B cell (primary cell): ENCODE measurements at regions not wholly inside any gene's neighbourhood (a gene's known extent, or its start where the extent isn't known, plus 50 kb on each side); places are given as distances from the start of the nearest gene placed in this dataset.

ENCODE experiments used
- ATAC-seq: fragments of 200-7000 bp; cut with Tn5 transposase; one replicate; pipeline ENCODE4 v1.10.0; 2021; ENCODE audit warnings: low read depth, mild to moderate bottlenecking, moderate number of reproducible peaks, moderate library complexity
- CTCF ChIA-PET: fragments of 350-600 bp; sonication (Branson Sonifier 250); formaldehyde crosslinking; loops from one replicate; lab custom pipeline; 2021; ENCODE audit warnings: antibody characterized with exemption, inconsistent platforms; lab: Charles Lee
- POLR2A ChIA-PET: fragments of 350-600 bp; sonication (Branson Sonifier 250); formaldehyde crosslinking; loops from one replicate; lab custom pipeline; 2021; ENCODE audit warnings: antibody characterized with exemption; lab: Charles Lee
- DNase-seq: peaks from one replicate; pipeline ENCODE4 v3.0.0; 2013
- H2AFZ ChIP-seq: 2 replicates; pipeline ENCODE4 v1.6.1; 2012; ENCODE audit warnings: mild to moderate bottlenecking, low read depth, low read length; ENCODE audit not compliant: insufficient read depth, poor library complexity, severe bottlenecking
- H3K27ac ChIP-seq, 2 donors: 1 replicate in 1 of 2; 2 replicates in 1 of 2; pipeline ENCODE4 v1.5.1; 2012 to 2013; ENCODE audit warnings: low read length in 2 of 2, mild to moderate bottlenecking in 2 of 2, moderate library complexity in 1 of 2
- H3K27me3 ChIP-seq, 4 experiments: fragments of 200-600 bp in 1 of 4; sonication (generic) in 1 of 4; replicated peaks in 1 of 4; 1 replicate in 2 of 4; 2 replicates in 2 of 4; pipeline versions ENCODE4 v1.6.1 to v1.7.0; 2013 to 2016; ENCODE audit warnings: low read length in 3 of 4, mild to moderate bottlenecking in 2 of 4, mixed read lengths in 1 of 4, moderate library complexity in 1 of 4; ENCODE audit not compliant: insufficient read depth in 4 of 4, control insufficient read depth in 3 of 4; ENCODE audit errors: control extremely low read depth in 1 of 4
- H3K36me3 ChIP-seq, 2 experiments: replicated peaks in 1 of 2; 1 replicate in 1 of 2; 2 replicates in 1 of 2; pipeline versions ENCODE4 v1.6.1 to v1.7.1; 2013; ENCODE audit warnings: low read length in 1 of 2; ENCODE audit not compliant: insufficient read depth in 2 of 2, control insufficient read depth in 1 of 2; ENCODE audit errors: control extremely low read depth in 1 of 2, extremely low read depth in 1 of 2
- H3K4me1 ChIP-seq, 2 donors: fragments of 200-600 bp in 1 of 2; sonication (generic) in 1 of 2; 1 replicate in 1 of 2; 2 replicates in 1 of 2; pipeline versions ENCODE4 v1.5.1 to v1.6.1; 2013 to 2017; ENCODE audit warnings: low read length in 2 of 2; ENCODE audit not compliant: control insufficient read depth in 2 of 2, insufficient read depth in 2 of 2
- H3K4me2 ChIP-seq: replicated peaks from 2 replicates; pipeline ENCODE3; 2012; ENCODE audit warnings: mild to moderate bottlenecking, low read depth, low read length; ENCODE audit not compliant: poor library complexity, severe bottlenecking
- H3K4me3 ChIP-seq, 5 experiments: fragments of 200-600 bp in 1 of 5; sonication (generic) in 1 of 5; 1 replicate in 3 of 5; 2 replicates in 2 of 5; pipeline versions ENCODE4 v1.5.1 to v1.7.0; 2011 to 2016; ENCODE audit warnings: low read length in 4 of 5, mild to moderate bottlenecking in 4 of 5, low read depth in 2 of 5, control low read depth in 1 of 5, moderate library complexity in 1 of 5; ENCODE audit not compliant: insufficient read depth in 1 of 5; ENCODE audit errors: control extremely low read depth in 1 of 5, extremely low read depth in 1 of 5
- H3K79me2 ChIP-seq: fragments of 200-600 bp; sonication (generic); one replicate; pipeline ENCODE4 v1.6.0; 2016; ENCODE audit warnings: low read length; ENCODE audit not compliant: control insufficient read depth, insufficient read depth
- H3K9ac ChIP-seq: fragments of 200-600 bp; sonication (generic); 2 replicates; pipeline ENCODE4 v1.6.1; 2017; ENCODE audit warnings: mild to moderate bottlenecking, low read length, moderate library complexity
- H3K9me3 ChIP-seq, 3 donors: one replicate each; pipeline versions ENCODE4 v1.6.1 to v1.7.1; 2013; ENCODE audit warnings: low read length in 2 of 3; ENCODE audit not compliant: control insufficient read depth in 2 of 3, insufficient read depth in 1 of 3; ENCODE audit errors: control extremely low read depth in 1 of 3
- H4K20me1 ChIP-seq: 2 replicates; pipeline ENCODE4 v1.6.0; 2012; ENCODE audit warnings: mild to moderate bottlenecking, low read length; ENCODE audit not compliant: insufficient read depth, control insufficient read depth, poor library complexity, severe bottlenecking
- H3K27ac Mint-ChIP-seq: one replicate; pipeline ENCODE4 v1.8.0; 2021; ENCODE audit warnings: mixed read lengths
- H3K27me3 Mint-ChIP-seq: one replicate; pipeline ENCODE4 v1.8.0; 2021; ENCODE audit warnings: mixed read lengths
- H3K4me1 Mint-ChIP-seq: one replicate; pipeline ENCODE4 v1.8.0; 2021; ENCODE audit warnings: mixed read lengths
- H3K4me3 Mint-ChIP-seq: one replicate; pipeline ENCODE4 v1.8.0; 2021; ENCODE audit warnings: mixed read lengths
- H3K9me3 Mint-ChIP-seq: one replicate; pipeline ENCODE4 v1.8.0; 2022; ENCODE audit warnings: mixed read lengths; ENCODE audit not compliant: insufficient read depth
- EZH2 ChIP-seq: IDR thresholded peaks from 2 replicates; pipeline ENCODE4 v1.6.1; 2012; ENCODE audit warnings: borderline replicate concordance, low read depth, mild to moderate bottlenecking, moderate library complexity, low read length; ENCODE audit not compliant: insufficient read depth, poor library complexity, severe bottlenecking
- WGBS: methylation state at CpG from one replicate; pipeline ENCODE4 v1.1.5; 2013; ENCODE audit warnings: missing lambda C conversion rate; ENCODE audit not compliant: insufficient coverage; 5-methylcytosine and 5-hydroxymethylcytosine counted together
- intact Hi-C: fragments of 100-400 bp; cut with micrococcal nuclease; formaldehyde crosslinking; loops from one replicate; pipeline ENCODE4 v1.10.0; 2022
- TF ChIP-seq, protein P1 (sequence below): fragments of 200-600 bp; IDR thresholded peaks from one replicate; pipeline ENCODE4 v1.8.0; 2022; ENCODE audit warnings: antibody characterized with exemption, mild to moderate bottlenecking

GRCh38 chr14:71225113-71225512 lies 317.9 kb downstream of the PCNX1 start:
- CTCF ChIA-PET, result no interaction called here
- Mint-ChIP-seq H3K27me3 (peaks cover 5% of the 10 kb centered on the region), H3K4me3 (no peak overlapping the region), H3K9me3 (no peaks in the 10 kb centered on the region), H3K4me1 (no peaks in the 10 kb centered on the region), H3K27ac (no peak overlapping the region)
- TF ChIP-seq, protein P1, sequence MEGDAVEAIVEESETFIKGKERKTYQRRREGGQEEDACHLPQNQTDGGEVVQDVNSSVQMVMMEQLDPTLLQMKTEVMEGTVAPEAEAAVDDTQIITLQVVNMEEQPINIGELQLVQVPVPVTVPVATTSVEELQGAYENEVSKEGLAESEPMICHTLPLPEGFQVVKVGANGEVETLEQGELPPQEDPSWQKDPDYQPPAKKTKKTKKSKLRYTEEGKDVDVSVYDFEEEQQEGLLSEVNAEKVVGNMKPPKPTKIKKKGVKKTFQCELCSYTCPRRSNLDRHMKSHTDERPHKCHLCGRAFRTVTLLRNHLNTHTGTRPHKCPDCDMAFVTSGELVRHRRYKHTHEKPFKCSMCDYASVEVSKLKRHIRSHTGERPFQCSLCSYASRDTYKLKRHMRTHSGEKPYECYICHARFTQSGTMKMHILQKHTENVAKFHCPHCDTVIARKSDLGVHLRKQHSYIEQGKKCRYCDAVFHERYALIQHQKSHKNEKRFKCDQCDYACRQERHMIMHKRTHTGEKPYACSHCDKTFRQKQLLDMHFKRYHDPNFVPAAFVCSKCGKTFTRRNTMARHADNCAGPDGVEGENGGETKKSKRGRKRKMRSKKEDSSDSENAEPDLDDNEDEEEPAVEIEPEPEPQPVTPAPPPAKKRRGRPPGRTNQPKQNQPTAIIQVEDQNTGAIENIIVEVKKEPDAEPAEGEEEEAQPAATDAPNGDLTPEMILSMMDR, result no peak
- no peak for TF ChIP-seq EZH2
- Histone ChIP-seq H3K36me3 (no peaks in the 10 kb centered on the region), H3K27me3 (no peaks in the 10 kb centered on the region), H3K4me2 (no peak overlapping the region), H4K20me1 (no peaks in the 10 kb centered on the region), H3K9ac (no peak overlapping the region), H3K79me2 (no peaks in the 10 kb centered on the region), H2AFZ (no peak overlapping the region), H3K27ac (no peak overlapping the region), H3K9me3 (no peaks in the 10 kb centered on the region), H3K4me3 (no peak overlapping the region), H3K4me1 (no peaks in the 10 kb centered on the region)
- no peak for DNase-seq
- POLR2A ChIA-PET, result no interaction called here
- intact Hi-C loops, result no loop called here
- 100% methylated on average over 1 of the region's 2 CpGs for WGBS
- ATAC-seq, result no peak

DNA sequence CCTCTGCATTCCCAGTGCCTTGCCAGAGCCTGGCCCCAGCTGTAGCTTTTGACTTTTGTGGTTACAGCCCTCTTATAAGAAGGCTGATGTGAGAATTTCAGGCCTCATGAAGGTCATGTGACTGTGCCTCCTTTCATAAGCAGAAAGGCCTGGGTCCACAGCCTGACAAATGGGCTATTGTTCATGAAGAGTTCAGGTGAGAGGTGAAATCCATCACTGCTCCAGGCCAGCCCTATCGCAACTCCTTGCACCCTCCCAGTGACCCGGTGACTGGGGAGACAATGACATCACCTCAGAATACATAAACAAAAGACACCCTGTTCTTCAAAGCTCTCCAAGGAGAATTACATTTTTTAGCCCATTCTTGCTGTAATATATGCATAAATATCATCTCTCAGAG lies 321.5 kb downstream of the PCNX1 start:
- H3K9me3 Mint-ChIP-seq, result no peaks in the 10 kb centered on the region
- H2AFZ ChIP-seq, result peak overlapping the region; percentile 10
- ATAC-seq (no peak), DNase-seq (no peak)
- no peak for TF ChIP-seq EZH2
- TF ChIP-seq, protein P1, result no peak
- H3K4me1 Mint-ChIP-seq, result peaks cover 4% of the 10 kb centered on the region
- POLR2A ChIA-PET, result no interaction called here
- WGBS, result no CpG with 5 or more reads among the region's 2 CpGs
- intact Hi-C loops, result no loop called here
- H3K27ac ChIP-seq, result no peak overlapping the region
- H3K9ac ChIP-seq, result no peak overlapping the region
- CTCF ChIA-PET, result no interaction called here
- H3K27me3 Mint-ChIP-seq, result peaks cover 5% of the 10 kb centered on the region
- no peaks in the 10 kb centered on the region for H4K20me1 ChIP-seq
- H3K4me1 ChIP-seq, result no peaks in the 10 kb centered on the region
- H3K4me3 ChIP-seq, result no peak overlapping the region
- no peaks in the 10 kb centered on the region for H3K36me3 ChIP-seq
- H3K27ac Mint-ChIP-seq, result no peak overlapping the region
- H3K79me2 ChIP-seq, result no peaks in the 10 kb centered on the region
- H3K9me3 ChIP-seq, result no peaks in the 10 kb centered on the region
- H3K27me3 ChIP-seq, result no peaks in the 10 kb centered on the region
- no peak overlapping the region for H3K4me3 Mint-ChIP-seq
- no peak overlapping the region for H3K4me2 ChIP-seq
